ENCODE measurements at regions not wholly inside any gene's neighbourhood (a gene's known extent, or its start where the extent isn't known, plus 50 kb on each side); places are given as distances from the start of the nearest gene placed in this dataset.

DNA sequence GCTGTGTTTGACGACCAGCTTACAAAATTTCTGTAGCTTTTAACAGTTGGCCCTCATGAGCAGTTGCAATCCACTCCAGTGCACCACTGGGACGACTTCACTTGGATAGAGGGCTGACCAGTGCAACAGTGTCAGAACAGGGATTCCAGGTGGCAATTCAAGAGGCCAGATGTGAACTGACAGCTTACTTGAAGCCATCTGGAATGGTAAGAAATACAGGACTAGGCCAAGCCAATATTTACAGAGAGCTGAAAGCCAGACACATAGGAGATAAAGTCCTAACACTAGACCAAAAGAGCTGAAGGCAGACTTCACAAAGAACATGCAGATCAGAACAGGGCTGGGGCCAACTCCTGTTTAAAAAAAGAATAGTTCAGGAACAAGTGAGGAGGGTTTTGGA is 93.5 kb upstream of the NFIA start:
- TF ChIP-seq CBX3 (IDR thresholded peaks at IDR 0.05; ENCODE audit: low read depth) (no peak), EZH2phosphoT487 (IDR thresholded peaks at IDR 0.05; ENCODE audit: borderline replicate concordance) (no peak), ZFX (IDR thresholded peaks at IDR 0.05) (no peak), SP1 (IDR thresholded peaks at IDR 0.05; ENCODE audit: low read depth) (no peak), POLR2A (IDR thresholded peaks at IDR 0.05; ENCODE audit: borderline replicate concordance, extremely low read depth, insufficient read depth, insufficient read length) (no peak), SIN3A (IDR thresholded peaks at IDR 0.05; ENCODE audit: low read depth) (no peak), EZH2 (IDR thresholded peaks at IDR 0.05) (no peak), ZNF274 (IDR thresholded peaks at IDR 0.05; ENCODE audit: low read depth, low read length) (no peak), JUND (IDR thresholded peaks at IDR 0.05) (no peak), EGR1 (IDR thresholded peaks at IDR 0.05; ENCODE audit: low read depth) (no peak)
- TF ChIP-seq, protein P1, sequence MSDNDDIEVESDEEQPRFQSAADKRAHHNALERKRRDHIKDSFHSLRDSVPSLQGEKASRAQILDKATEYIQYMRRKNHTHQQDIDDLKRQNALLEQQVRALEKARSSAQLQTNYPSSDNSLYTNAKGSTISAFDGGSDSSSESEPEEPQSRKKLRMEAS (IDR thresholded peaks at IDR 0.05): no peak
- TF ChIP-seq, protein P2, sequence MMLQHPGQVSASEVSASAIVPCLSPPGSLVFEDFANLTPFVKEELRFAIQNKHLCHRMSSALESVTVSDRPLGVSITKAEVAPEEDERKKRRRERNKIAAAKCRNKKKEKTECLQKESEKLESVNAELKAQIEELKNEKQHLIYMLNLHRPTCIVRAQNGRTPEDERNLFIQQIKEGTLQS (IDR thresholded peaks at IDR 0.05): no peak
- TF ChIP-seq, protein P3, sequence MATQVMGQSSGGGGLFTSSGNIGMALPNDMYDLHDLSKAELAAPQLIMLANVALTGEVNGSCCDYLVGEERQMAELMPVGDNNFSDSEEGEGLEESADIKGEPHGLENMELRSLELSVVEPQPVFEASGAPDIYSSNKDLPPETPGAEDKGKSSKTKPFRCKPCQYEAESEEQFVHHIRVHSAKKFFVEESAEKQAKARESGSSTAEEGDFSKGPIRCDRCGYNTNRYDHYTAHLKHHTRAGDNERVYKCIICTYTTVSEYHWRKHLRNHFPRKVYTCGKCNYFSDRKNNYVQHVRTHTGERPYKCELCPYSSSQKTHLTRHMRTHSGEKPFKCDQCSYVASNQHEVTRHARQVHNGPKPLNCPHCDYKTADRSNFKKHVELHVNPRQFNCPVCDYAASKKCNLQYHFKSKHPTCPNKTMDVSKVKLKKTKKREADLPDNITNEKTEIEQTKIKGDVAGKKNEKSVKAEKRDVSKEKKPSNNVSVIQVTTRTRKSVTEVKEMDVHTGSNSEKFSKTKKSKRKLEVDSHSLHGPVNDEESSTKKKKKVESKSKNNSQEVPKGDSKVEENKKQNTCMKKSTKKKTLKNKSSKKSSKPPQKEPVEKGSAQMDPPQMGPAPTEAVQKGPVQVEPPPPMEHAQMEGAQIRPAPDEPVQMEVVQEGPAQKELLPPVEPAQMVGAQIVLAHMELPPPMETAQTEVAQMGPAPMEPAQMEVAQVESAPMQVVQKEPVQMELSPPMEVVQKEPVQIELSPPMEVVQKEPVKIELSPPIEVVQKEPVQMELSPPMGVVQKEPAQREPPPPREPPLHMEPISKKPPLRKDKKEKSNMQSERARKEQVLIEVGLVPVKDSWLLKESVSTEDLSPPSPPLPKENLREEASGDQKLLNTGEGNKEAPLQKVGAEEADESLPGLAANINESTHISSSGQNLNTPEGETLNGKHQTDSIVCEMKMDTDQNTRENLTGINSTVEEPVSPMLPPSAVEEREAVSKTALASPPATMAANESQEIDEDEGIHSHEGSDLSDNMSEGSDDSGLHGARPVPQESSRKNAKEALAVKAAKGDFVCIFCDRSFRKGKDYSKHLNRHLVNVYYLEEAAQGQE (IDR thresholded peaks at IDR 0.05; ENCODE audit: low read depth): no peak
- Histone ChIP-seq H3K4me3 (replicated peaks in 1 of 2; ENCODE audit: low read depth in 1 of 2, low read length in 2 of 2) (no peak overlapping the region), H3K9me2 (ENCODE audit: insufficient read depth) (no peaks in the 10 kb centered on the region), H3K9ac (ENCODE audit: low read length) (no peak overlapping the region), H3K9me3 (ENCODE audit: control insufficient read depth in 1 of 2, insufficient read depth in 1 of 2, low read depth in 1 of 2, low read length in 2 of 2) (no peaks in the 10 kb centered on the region), H3K4me2 (ENCODE audit: low read length) (no peak overlapping the region), H3K79me2 (ENCODE audit: insufficient read depth, low read length) (no peaks in the 10 kb centered on the region), H3K4me1 (ENCODE audit: control insufficient read depth in 1 of 2, insufficient read depth in 2 of 2, low read length in 2 of 2) (no peaks in the 10 kb centered on the region), H3K27ac (ENCODE audit: low read depth, low read length) (no peak overlapping the region), H3K36me3 (ENCODE audit: control insufficient read depth in 1 of 2, insufficient read depth in 2 of 2, low read length in 2 of 2) (no peaks in the 10 kb centered on the region), H3K27me3 (ENCODE audit: insufficient read depth, low read length) (no peaks in the 10 kb centered on the region), H4K20me1 (ENCODE audit: insufficient read depth) (no peaks in the 10 kb centered on the region), H2AFZ (ENCODE audit: low read depth, low read length, poor library complexity, severe bottlenecking) (no peak overlapping the region)
- BruUV-seq (replicated peaks): no TSS peak
- ChIA-PET RAD21 (ENCODE audit: low non-redundant PET in 1 of 2, low total read pairs in 2 of 2, uncharacterized antibody in 2 of 2, unreplicated experiment in 2 of 2) (no interaction called here), CTCF (interaction anchor here (1.7 kb wide), 1 partner anchor 10 kb away, joined by 9 read pairs; no protein-coding TSS in a partner anchor), POLR2A (no interaction called here)
- intact Hi-C loops (cut with micrococcal nuclease): no loop called here
- no peak for DNase-seq (ENCODE audit: low read depth, low spot score)
- no peak for ATAC-seq

Measured in HCT116 (cell line).